Body of pancreas (tissue), 4 donors: ENCODE measurements at regions not wholly inside any gene's neighbourhood (a gene's known extent, or its start where the extent isn't known, plus 50 kb on each side); places are given as distances from the start of the nearest gene placed in this dataset.

ENCODE experiments used
- CTCF ChIP-seq, 7 experiments: fragments of 450-650 bp in 4 of 7; fragments of 200-600 bp in 3 of 7; sonication (generic) in 3 of 7; IDR thresholded peaks; one replicate each; pipeline ENCODE4 v1.5.1; 2016 to 2019; ENCODE audit warnings: antibody characterized with exemption in 7 of 7
- POLR2A ChIP-seq, 3 donors: fragments of 450-650 bp; IDR thresholded peaks; one replicate each; pipeline ENCODE4 v1.6.1; 2016; ENCODE audit warnings: antibody characterized with exemption in 3 of 3, mild to moderate bottlenecking in 2 of 3

- no peak for TF ChIP-seq CTCF (IDR thresholded peaks at IDR 0.05)
- TF ChIP-seq POLR2A (IDR thresholded peaks at IDR 0.05): no peak
Measured at GRCh38 chr5:67747096-67747495, 468.5 kb upstream of the PIK3R1 start.
